C4-2B (cell line): ENCODE measurements at regions not wholly inside any gene's neighbourhood (a gene's known extent, or its start where the extent isn't known, plus 50 kb on each side); places are given as distances from the start of the nearest gene placed in this dataset.

Experiments
- H3K27ac ChIP-seq: fragments of 450-650 bp; 2 replicates; pipeline ENCODE4 v1.5.1; 2017
- CTCF ChIP-seq: fragments of 450-650 bp; conservative IDR thresholded peaks from 2 replicates; pipeline ENCODE4 v1.5.1; 2017; ENCODE audit warnings: mild to moderate bottlenecking
- ZFX ChIP-seq: fragments of 450-650 bp; IDR thresholded peaks from 2 replicates; pipeline ENCODE4 v1.6.1; 2017

DNA sequence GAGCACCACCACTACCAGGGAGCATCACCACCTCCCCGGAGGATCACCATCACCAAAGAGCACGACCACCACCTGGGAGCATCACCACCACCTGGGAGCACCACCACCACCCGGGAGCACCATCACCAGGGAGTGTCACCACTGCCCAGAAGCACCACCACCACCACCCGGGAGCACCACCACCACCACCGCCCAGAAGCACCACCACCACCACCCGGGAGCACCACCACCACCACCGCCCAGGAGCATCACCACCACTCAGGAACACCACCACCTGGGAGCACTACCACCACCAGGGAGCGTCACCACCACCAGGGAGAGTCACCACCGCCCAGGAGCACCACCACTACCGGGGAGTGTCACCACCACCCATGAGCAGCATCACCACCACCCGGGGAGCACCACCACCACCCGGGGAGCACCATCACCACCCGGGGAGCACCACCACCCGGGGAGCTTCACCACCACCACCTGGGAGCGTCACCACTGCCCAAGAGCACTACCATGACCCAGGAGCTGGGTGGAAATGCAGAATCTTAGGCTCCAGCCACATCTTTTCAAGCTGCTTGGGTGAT lies 237.3 kb downstream of the SOD2 start:
- no peak overlapping the region for H3K27ac ChIP-seq
- TF ChIP-seq ZFX (no peak), CTCF (no peak)

GRCh38 chr6:159450815-159451465 lies 242.1 kb downstream of the SOD2 start:
- TF ChIP-seq CTCF (no peak), ZFX (no peak)
- no peak overlapping the region for H3K27ac ChIP-seq

GRCh38 chr6:159446340-159446739 lies 246.7 kb downstream of the SOD2 start:
- no peak overlapping the region for H3K27ac ChIP-seq
- no peak for TF ChIP-seq CTCF
- no peak for TF ChIP-seq ZFX

DNA sequence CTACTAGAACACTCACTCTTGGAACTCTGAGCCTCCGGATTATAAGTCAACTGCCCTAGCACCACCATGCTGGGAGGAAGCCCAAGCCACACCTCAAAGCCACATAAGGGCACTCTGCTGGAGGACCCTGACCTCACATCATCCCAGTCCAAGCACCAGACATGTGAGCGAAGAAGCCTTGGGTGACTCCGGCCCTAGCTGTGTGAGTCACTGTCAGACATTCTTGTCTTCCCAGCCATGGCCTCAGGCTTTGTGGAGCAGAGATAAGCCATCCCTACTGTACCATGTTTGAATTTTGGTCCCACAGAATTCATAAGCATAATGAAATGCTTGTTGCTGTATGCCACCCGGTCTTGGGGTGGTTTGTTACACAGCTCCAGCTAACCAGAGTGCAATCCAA lies 247.7 kb downstream of the SOD2 start:
- no peak for TF ChIP-seq ZFX
- no peak for TF ChIP-seq CTCF
- no peak overlapping the region for H3K27ac ChIP-seq

DNA sequence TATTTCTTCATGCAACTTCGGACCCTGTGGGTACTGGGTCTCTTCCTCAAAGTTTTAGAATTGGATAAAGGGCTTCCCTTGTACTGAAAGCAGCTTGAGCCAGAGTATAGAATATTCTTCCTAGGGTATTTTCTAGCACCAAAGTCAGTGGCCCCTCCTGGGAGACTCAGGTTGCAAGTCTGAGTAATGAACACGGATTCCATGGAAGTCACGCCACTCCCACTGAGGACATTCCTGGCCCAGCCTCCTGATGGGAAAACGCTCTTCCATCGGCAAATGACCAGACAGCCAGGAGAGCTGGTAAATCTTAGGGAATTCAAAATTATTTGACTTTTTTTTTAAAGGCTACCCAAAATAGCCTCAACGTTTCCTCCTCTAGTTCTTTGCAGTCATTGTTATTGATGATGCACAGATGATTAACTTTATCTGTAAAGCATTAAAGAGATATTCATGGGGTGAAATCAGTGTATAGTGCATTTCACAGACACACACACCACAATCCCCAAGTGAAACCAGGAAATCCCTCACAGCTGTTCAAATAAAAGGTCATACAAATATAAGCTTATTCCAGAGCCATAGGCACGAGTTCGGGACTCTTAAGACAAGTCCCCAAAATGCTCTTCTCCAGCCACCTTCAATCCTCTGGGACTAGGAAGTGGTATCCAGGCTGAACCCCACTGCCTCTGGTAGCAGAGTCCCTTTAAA lies 248.8 kb downstream of the SOD2 start:
- TF ChIP-seq ZFX (no peak), CTCF (no peak)
- no peak overlapping the region for H3K27ac ChIP-seq

- TF ChIP-seq ZFX (no peak), CTCF (no peak)
Measured at GRCh38 chr6:159443417-159443920, 249.6 kb downstream of the SOD2 start.

DNA sequence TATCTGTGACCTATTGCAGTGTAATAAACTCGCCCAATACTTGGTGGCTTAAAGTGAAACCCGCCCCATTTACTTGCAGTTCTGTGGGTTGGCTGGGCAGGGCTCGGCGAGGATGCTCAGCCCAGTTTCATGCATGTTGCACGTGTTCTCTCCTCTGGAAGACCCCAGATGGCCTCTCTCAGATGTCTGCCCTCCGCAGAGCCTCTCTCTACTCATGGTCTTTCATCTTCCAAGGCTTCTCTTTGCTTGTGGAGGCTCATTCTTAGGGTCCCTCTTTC lies 251.4 kb downstream of the SOD2 start:
- TF ChIP-seq ZFX, result no peak
- TF ChIP-seq CTCF, result no peak
- no peak overlapping the region for H3K27ac ChIP-seq

More at GRCh38 chr6:159443417-159443920, 249.6 kb downstream of the SOD2 start:
- no peak overlapping the region for H3K27ac ChIP-seq
